ENCODE measurements at regions not wholly inside any gene's neighbourhood (a gene's known extent, or its start where the extent isn't known, plus 50 kb on each side); places are given as distances from the start of the nearest gene placed in this dataset.

- no TSS peak for BruUV-seq (replicated peaks)
- FAIRE-seq, result no peak
Measured at GRCh38 chr6:20014508-20014907, 177.3 kb downstream of the ID4 start.

More at GRCh38 chr6:20014508-20014907, 177.3 kb downstream of the ID4 start:
- Histone ChIP-seq H3K9ac (ENCODE audit: control insufficient read depth, insufficient read depth, low read length) (no peak overlapping the region), H3K4me2 (ENCODE audit: control insufficient read depth, insufficient read depth) (no peak overlapping the region), H3K36me3 (ENCODE audit: control insufficient read depth in 2 of 2, insufficient read depth in 2 of 2, low read length in 1 of 2) (no peaks in the 10 kb centered on the region), H4K20me1 (ENCODE audit: control insufficient read depth, insufficient read depth) (no peaks in the 10 kb centered on the region), H3K4me3 (no peak overlapping the region), H3K27me3 (replicated peaks in 1 of 2; ENCODE audit: control insufficient read depth in 2 of 2, insufficient read depth in 2 of 2, low read length in 1 of 2) (no peaks in the 10 kb centered on the region), H2AFZ (ENCODE audit: control insufficient read depth, low read depth, low read length) (no peak overlapping the region), H3K27ac (ENCODE audit: control insufficient read depth, insufficient read depth) (no peak overlapping the region), H3K9me3 (replicated peaks; ENCODE audit: control insufficient read depth, insufficient read depth, low read length) (no peaks in the 10 kb centered on the region), H3K79me2 (ENCODE audit: control insufficient read depth, insufficient read depth, low read length) (no peaks in the 10 kb centered on the region), H3K4me1 (ENCODE audit: control insufficient read depth, insufficient read depth, low read length) (no peaks in the 10 kb centered on the region)
- ATAC-seq (no peak), DNase-seq (ENCODE audit: low read depth, low spot score) (no peak)
- TF ChIP-seq SUZ12 (IDR thresholded peaks at IDR 0.05; ENCODE audit: unreplicated experiment) (no peak), BCL11A (IDR thresholded peaks at IDR 0.05; ENCODE audit: low read depth, low read length) (no peak), BCLAF1 (IDR thresholded peaks at IDR 0.05) (no peak), SMAD5 (IDR thresholded peaks at IDR 0.05; ENCODE audit: low read depth) (no peak), MLLT1 (IDR thresholded peaks at IDR 0.05) (no peak), ATF7 (IDR thresholded peaks at IDR 0.05; ENCODE audit: low read depth) (no peak), JUNB (IDR thresholded peaks at IDR 0.05) (no peak), ZBTB11 (CRISPR knock-in tag; IDR thresholded peaks at IDR 0.05) (no peak), CBFB (IDR thresholded peaks at IDR 0.05; ENCODE audit: low read depth) (no peak), HSF1 (IDR thresholded peaks at IDR 0.05; ENCODE audit: low read depth, low read length) (no peak), PRDM15 (CRISPR knock-in tag; IDR thresholded peaks at IDR 0.05) (no peak), NFYB (IDR thresholded peaks at IDR 0.05; ENCODE audit: insufficient read depth, low read depth, low read length) (no peak)
- ChIA-PET CTCF (no interaction called here), POLR2A (no interaction called here), RAD21 (ENCODE audit: unreplicated experiment) (no interaction called here), SMC1A (ENCODE audit: uncharacterized antibody, unreplicated experiment) (no interaction called here)
- WGBS (ENCODE audit: insufficient coverage, insufficient replicate concordance, low lambda C conversion rate, missing lambda C conversion rate), result 0% methylated on average over 1 of the region's 1 CpG
- intact Hi-C loops (cut with micrococcal nuclease; ENCODE audit: unreplicated experiment) (no loop called here), in situ Hi-C loops (cut with MboI) (no loop called here)

All from GM12878 (cell line).